ENCODE measurements at regions not wholly inside any gene's neighbourhood (a gene's known extent, or its start where the extent isn't known, plus 50 kb on each side); places are given as distances from the start of the nearest gene placed in this dataset.

- Histone ChIP-seq H3K36me3 (no peaks in the 10 kb centered on the region), H3K4me1 (ENCODE audit: control insufficient read depth in 1 of 2, insufficient read depth in 1 of 2, low read depth in 1 of 2, low read length in 1 of 2) (no peaks in the 10 kb centered on the region), H3K9me3 (no peaks in the 10 kb centered on the region), H3K27ac (no peak overlapping the region), H3K4me3 (ENCODE audit: low read depth in 1 of 2, low read length in 1 of 2) (no peak overlapping the region), H3K27me3 (no peaks in the 10 kb centered on the region)
- no peak for TF ChIP-seq CTCF (IDR thresholded peaks at IDR 0.05)
Measured at GRCh38 chr19:32241306-32241705, 104.1 kb upstream of the ZNF507 start.

GRCh38 chr19:32241932-32242710 is 103.3 kb upstream of the ZNF507 start:
- no peaks in the 10 kb centered on the region for H3K4me1 ChIP-seq (ENCODE audit: control insufficient read depth in 1 of 2, insufficient read depth in 1 of 2, low read depth in 1 of 2, low read length in 1 of 2)
- no peaks in the 10 kb centered on the region for H3K27me3 ChIP-seq
- no peak overlapping the region for H3K4me3 ChIP-seq (ENCODE audit: low read depth in 1 of 2, low read length in 1 of 2)
- no peak for TF ChIP-seq CTCF (IDR thresholded peaks at IDR 0.05)
- no peak overlapping the region for H3K27ac ChIP-seq
- no peaks in the 10 kb centered on the region for H3K9me3 ChIP-seq
- no peaks in the 10 kb centered on the region for H3K36me3 ChIP-seq

- no peak for TF ChIP-seq CTCF (IDR thresholded peaks at IDR 0.05)
- H3K9me3 ChIP-seq: no peaks in the 10 kb centered on the region
Measured at GRCh38 chr19:32246006-32246405, 99.4 kb upstream of the ZNF507 start.

GRCh38 chr19:32251634-32252332 is 93.6 kb upstream of the ZNF507 start:
- Histone ChIP-seq H3K36me3 (no peaks in the 10 kb centered on the region), H3K27ac (no peak overlapping the region), H3K9me3 (no peaks in the 10 kb centered on the region), H3K4me1 (ENCODE audit: control insufficient read depth in 1 of 2, insufficient read depth in 1 of 2, low read depth in 1 of 2, low read length in 1 of 2) (no peaks in the 10 kb centered on the region), H3K4me3 (ENCODE audit: low read depth in 1 of 2, low read length in 1 of 2) (no peak overlapping the region), H3K27me3 (no peaks in the 10 kb centered on the region)
- TF ChIP-seq CTCF (IDR thresholded peaks at IDR 0.05): no peak

More at GRCh38 chr19:32246006-32246405, 99.4 kb upstream of the ZNF507 start:
- no peaks in the 10 kb centered on the region for H3K27me3 ChIP-seq
- H3K36me3 ChIP-seq: no peaks in the 10 kb centered on the region
- no peak overlapping the region for H3K4me3 ChIP-seq (ENCODE audit: low read depth in 1 of 2, low read length in 1 of 2)
- no peak overlapping the region for H3K27ac ChIP-seq
- H3K4me1 ChIP-seq (ENCODE audit: control insufficient read depth in 1 of 2, insufficient read depth in 1 of 2, low read depth in 1 of 2, low read length in 1 of 2): no peaks in the 10 kb centered on the region

GRCh38 chr19:32252333-32252669 is 93.1 kb upstream of the ZNF507 start:
- no peaks in the 10 kb centered on the region for H3K9me3 ChIP-seq

More at GRCh38 chr19:32252333-32252669, 93.1 kb upstream of the ZNF507 start:
- Histone ChIP-seq H3K27me3 (no peaks in the 10 kb centered on the region), H3K4me1 (ENCODE audit: control insufficient read depth in 1 of 2, insufficient read depth in 1 of 2, low read depth in 1 of 2, low read length in 1 of 2) (no peaks in the 10 kb centered on the region), H3K4me3 (ENCODE audit: low read depth in 1 of 2, low read length in 1 of 2) (no peak overlapping the region), H3K36me3 (no peaks in the 10 kb centered on the region), H3K27ac (no peak overlapping the region)
- TF ChIP-seq CTCF (IDR thresholded peaks at IDR 0.05): no peak
